Activated CD4-positive, alpha-beta T cell treated with anti-CD3 and anti-CD28 coated beads, Interleukin-2, Interleukin-4, amounts not matched to agents 100 ng/mL and 50 ng/mL, durations not matched to agents 16 hours and 8 hours (primary cell): ENCODE measurements at regions not wholly inside any gene's neighbourhood (a gene's known extent, or its start where the extent isn't known, plus 50 kb on each side); places are given as distances from the start of the nearest gene placed in this dataset.
"Not testable (repeated sequence)": the region's sequence is repeated elsewhere in the genome, so short reads cannot be mapped to it uniquely, and the experiment has no call there.

ENCODE experiments used
- DNase-seq: peaks from one replicate; pipeline ENCODE4 v3.0.0-alpha.2; 2020; ENCODE audit warnings: low spot score

- no peak for DNase-seq
Observed at GRCh38 chr2:67777836-67778429, 284.9 kb downstream of the C1D start.

DNA sequence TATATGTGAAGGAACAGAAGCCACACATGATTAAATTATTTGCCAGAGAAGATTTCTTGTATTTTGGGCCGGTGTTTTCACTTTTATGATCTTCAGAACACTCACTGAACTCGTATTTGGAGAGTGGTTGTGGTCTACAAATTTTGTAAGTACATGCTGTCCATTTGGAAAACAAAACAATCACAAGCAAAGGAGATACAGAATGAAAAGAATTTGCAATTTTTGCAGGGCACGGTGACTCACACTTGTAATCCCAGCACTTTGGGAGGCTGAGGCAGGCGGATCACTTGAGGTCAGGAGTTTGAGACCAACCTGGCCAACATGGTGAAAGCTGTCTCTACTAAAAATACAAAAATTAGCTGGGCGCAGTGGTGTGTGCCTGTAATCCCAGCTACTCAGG lies 282.0 kb downstream of the C1D start:
- not testable (repeated sequence) for DNase-seq

GRCh38 chr2:67782443-67782842 lies 280.4 kb downstream of the C1D start:
- no peak for DNase-seq

DNA sequence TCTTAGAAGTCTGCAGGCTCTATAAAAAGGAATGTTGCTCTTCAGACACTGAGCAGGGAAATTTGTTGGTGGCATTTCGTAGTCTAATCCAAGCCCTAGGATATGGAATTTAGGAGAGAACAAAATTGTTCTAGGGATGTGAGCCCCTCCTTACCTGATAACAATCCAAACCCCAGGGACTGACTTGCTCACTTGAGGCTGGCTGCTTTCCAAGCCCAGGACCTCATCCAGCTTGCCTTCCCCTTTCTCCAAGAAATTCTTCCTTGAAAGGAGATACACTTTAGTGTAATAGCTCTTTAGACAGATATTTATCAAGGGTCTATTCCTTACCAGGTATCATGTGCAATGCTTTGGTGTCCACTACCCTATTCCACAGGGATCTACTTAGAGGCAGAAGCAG lies 279.8 kb downstream of the C1D start:
- DNase-seq: no peak

- no peak for DNase-seq
Observed at GRCh38 chr2:67790622-67791021, 272.2 kb downstream of the C1D start.

GRCh38 chr2:67792191-67792590 lies 270.6 kb downstream of the C1D start:
- no peak for DNase-seq

GRCh38 chr2:67792681-67793091 lies 270.1 kb downstream of the C1D start:
- no peak for DNase-seq

GRCh38 chr2:67797801-67798540 lies 264.8 kb downstream of the C1D start:
- DNase-seq: no peak

GRCh38 chr2:67798541-67799160 lies 264.2 kb downstream of the C1D start:
- no peak for DNase-seq

DNA sequence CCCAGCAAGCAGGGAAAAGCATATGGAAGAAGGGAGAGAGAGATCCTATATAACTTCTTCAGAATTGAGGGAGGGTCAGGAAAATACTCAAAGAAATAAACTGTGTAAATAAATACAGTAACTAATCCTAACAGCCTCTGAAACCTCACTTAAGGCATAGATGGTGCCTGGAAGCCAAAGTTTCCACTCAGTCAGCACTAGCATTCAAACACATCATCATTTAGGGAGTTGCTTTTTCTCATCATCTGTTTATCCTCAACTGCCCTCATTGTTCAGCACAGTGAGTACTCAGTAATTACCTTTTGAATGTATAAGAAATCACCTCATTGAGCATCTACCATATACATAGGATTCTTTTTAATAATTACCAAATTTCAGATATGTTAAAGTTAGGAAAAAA lies 262.9 kb downstream of the C1D start:
- no peak for DNase-seq

DNA sequence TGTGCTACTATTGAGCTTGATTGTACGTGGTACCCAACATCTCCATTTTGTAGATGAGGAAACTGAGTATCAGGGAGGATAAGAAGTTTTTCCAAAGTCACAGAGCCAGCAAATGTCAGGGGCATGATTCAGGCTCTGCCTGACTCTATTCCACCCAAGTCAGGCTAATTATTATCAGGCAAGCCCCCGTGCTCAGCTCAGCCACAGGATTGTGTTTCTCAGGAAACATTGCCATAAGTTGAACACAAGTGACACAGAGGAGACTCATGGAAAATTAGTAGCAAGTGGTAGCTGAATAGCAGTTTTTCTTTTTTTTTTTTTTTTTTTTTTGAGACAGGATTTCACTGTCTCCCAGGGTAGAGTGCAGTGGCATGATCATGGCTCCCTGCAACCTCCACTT lies 260.5 kb downstream of the C1D start:
- DNase-seq: no peak

- DNase-seq: no peak
Observed at GRCh38 chr2:67802824-67803223, 260.0 kb downstream of the C1D start.

- no peak for DNase-seq
Observed at GRCh38 chr2:67806816-67807215, 256.0 kb downstream of the C1D start.

GRCh38 chr2:67808112-67808511 lies 254.7 kb downstream of the C1D start:
- no peak for DNase-seq

- DNase-seq: no peak
Observed at GRCh38 chr2:67812682-67813081, 250.1 kb downstream of the C1D start.

- no peak for DNase-seq
Observed at GRCh38 chr2:67823726-67824125, 239.1 kb downstream of the C1D start.

DNA sequence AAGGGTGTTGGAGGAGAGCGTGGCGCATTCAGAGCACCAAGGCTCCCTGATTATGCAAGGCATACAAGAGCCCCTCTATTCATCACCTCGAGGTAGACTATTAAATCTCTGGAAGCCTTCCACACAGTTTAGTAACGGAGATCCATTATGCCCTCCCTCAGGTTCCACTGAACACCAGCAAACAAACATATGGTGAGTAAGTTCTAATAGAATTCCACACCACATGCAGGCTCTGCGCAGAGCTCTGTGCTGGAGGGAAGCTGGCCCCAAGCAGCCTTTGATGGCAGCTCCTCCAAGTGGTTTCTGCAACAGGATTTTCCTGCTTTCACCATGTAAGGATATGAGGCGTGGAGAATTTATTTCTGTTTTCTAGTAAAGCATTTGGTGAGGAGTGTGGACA lies 238.6 kb downstream of the C1D start:
- DNase-seq: no peak

GRCh38 chr2:67825476-67825875 lies 237.3 kb downstream of the C1D start:
- no peak for DNase-seq

DNA sequence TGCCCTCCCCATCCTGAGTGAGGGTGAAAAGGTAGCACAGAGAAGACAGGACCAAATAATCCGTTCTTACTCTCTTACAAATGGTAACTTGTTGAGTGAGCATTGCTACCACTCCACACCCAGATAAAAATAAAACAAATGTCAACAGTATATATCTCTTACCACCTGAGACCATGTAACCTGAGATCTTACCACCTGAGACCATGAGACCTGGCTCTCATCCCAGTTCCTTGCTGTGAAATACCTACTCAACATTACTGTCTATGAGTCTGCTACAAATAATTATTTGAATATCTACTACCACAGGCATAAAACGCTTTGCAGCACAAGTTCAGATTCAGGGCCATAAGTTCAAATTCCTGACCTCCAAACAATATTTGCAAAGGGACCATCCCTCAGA lies 234.7 kb downstream of the C1D start:
- DNase-seq: no peak

- no peak for DNase-seq
Observed at GRCh38 chr2:67829470-67829869, 233.3 kb downstream of the C1D start.

GRCh38 chr2:67833632-67834031 lies 229.2 kb downstream of the C1D start:
- no peak for DNase-seq

- DNase-seq: no peak
Observed at GRCh38 chr2:67834482-67834881, 228.3 kb downstream of the C1D start.

GRCh38 chr2:67835266-67835665 lies 227.5 kb downstream of the C1D start:
- DNase-seq: no peak

DNA sequence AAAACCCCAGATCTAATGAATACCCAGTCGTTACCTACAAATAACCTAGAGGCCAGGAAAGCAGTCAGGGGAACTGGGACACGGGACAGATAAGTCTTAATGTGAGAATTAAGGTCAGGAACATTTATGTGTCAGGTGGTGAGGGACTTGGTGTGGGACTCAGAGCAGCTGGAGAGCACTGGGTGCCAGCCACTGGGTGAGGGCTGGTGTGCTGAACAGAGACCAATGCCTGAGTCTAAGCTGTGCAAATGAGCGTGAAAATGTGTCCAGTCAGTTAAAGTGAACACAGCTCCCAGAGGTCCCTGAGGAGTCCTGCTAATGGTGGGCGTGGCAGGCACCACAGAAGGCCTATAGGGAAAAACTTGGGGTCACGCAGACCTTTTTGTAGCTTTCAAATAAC lies 225.9 kb downstream of the C1D start:
- no peak for DNase-seq
